Trophoblast cell (in vitro differentiated cells and primary cell): ENCODE measurements at regions not wholly inside any gene's neighbourhood (a gene's known extent, or its start where the extent isn't known, plus 50 kb on each side); places are given as distances from the start of the nearest gene placed in this dataset.

Experiments
- DNase-seq, 2 donors: peaks; one replicate each; pipeline ENCODE4 v3.0.0-alpha.2; 2016
- H2AFZ ChIP-seq: 2 replicates; pipeline ENCODE4 v1.6.1; 2013; ENCODE audit warnings: low read length, moderate library complexity, mild to moderate bottlenecking; ENCODE audit not compliant: insufficient read depth, poor library complexity
- H2AK5ac ChIP-seq: 2 replicates; pipeline ENCODE4 v1.6.1; 2013; ENCODE audit warnings: mild to moderate bottlenecking, low read length
- H2BK120ac ChIP-seq: 2 replicates; pipeline ENCODE4 v1.6.1; 2013; ENCODE audit warnings: low read length, mild to moderate bottlenecking, moderate library complexity; ENCODE audit not compliant: insufficient read depth, poor library complexity
- H2BK12ac ChIP-seq: 2 replicates; pipeline ENCODE4 v1.6.1; 2013; ENCODE audit warnings: mild to moderate bottlenecking, low read length, moderate library complexity
- H2BK5ac ChIP-seq: 2 replicates; pipeline ENCODE4 v1.6.1; 2013; ENCODE audit warnings: low read length, low read depth, moderate library complexity, mild to moderate bottlenecking; ENCODE audit not compliant: poor library complexity
- H3K14ac ChIP-seq: 2 replicates; pipeline ENCODE4 v1.6.1; 2013; ENCODE audit warnings: mild to moderate bottlenecking, low read length
- H3K18ac ChIP-seq: 2 replicates; pipeline ENCODE4 v1.6.1; 2013; ENCODE audit warnings: mild to moderate bottlenecking, low read length
- H3K23ac ChIP-seq: 2 replicates; pipeline ENCODE4 v1.6.1; 2013; ENCODE audit warnings: low read length
- H3K27ac ChIP-seq: 2 replicates; pipeline ENCODE4 v1.5.1; 2013; ENCODE audit warnings: low read depth, mild to moderate bottlenecking, inconsistent platforms, low read length, moderate library complexity
- H3K27me3 ChIP-seq: 2 replicates; pipeline ENCODE4 v1.6.1; 2013; ENCODE audit warnings: inconsistent platforms, mild to moderate bottlenecking, low read length, moderate library complexity; ENCODE audit not compliant: insufficient read depth
- H3K36me3 ChIP-seq, 2 experiments: 1 replicate in 1 of 2; 2 replicates in 1 of 2; pipeline ENCODE4 v1.6.1; 2013; ENCODE audit warnings: low read length in 2 of 2, mild to moderate bottlenecking in 2 of 2, moderate library complexity in 1 of 2; ENCODE audit not compliant: insufficient read depth in 2 of 2, control insufficient read depth in 1 of 2
- H3K4ac ChIP-seq: 2 replicates; pipeline ENCODE4 v1.6.1; 2013; ENCODE audit warnings: low read depth, mild to moderate bottlenecking, low read length, moderate library complexity
- H3K4me1 ChIP-seq, 2 experiments: 1 replicate in 1 of 2; 2 replicates in 1 of 2; pipeline ENCODE4 v1.6.1; 2013; ENCODE audit warnings: low read length in 2 of 2, mild to moderate bottlenecking in 2 of 2, moderate library complexity in 1 of 2; ENCODE audit not compliant: insufficient read depth in 2 of 2, control insufficient read depth in 1 of 2
- H3K4me2 ChIP-seq: 2 replicates; pipeline ENCODE4 v1.6.1; 2013; ENCODE audit warnings: inconsistent platforms, mild to moderate bottlenecking, low read length, moderate library complexity
- H3K4me3 ChIP-seq: 2 replicates; pipeline ENCODE4 v1.5.1; 2013; ENCODE audit warnings: mild to moderate bottlenecking, low read depth, low read length, inconsistent platforms
- H3K79me1 ChIP-seq: one replicate; pipeline ENCODE4 v1.6.1; 2013; ENCODE audit warnings: low read length
- H3K79me2 ChIP-seq: 2 replicates; pipeline ENCODE4 v1.6.1; 2013; ENCODE audit warnings: low read length, mild to moderate bottlenecking; ENCODE audit not compliant: control insufficient read depth, insufficient read depth, poor library complexity
- H3K9ac ChIP-seq: 2 replicates; pipeline ENCODE4 v1.6.1; 2013; ENCODE audit warnings: mild to moderate bottlenecking, low read length
- H3K9me3 ChIP-seq: 2 replicates; pipeline ENCODE4 v1.6.1; 2013; ENCODE audit warnings: low read depth, mild to moderate bottlenecking, control low read depth, inconsistent platforms, low read length; ENCODE audit not compliant: insufficient read depth
- H4K12ac ChIP-seq: 2 replicates; pipeline ENCODE4 v1.6.1; 2013; ENCODE audit warnings: low read depth, mild to moderate bottlenecking, low read length, moderate library complexity
- H4K8ac ChIP-seq: 2 replicates; pipeline ENCODE4 v1.6.1; 2013; ENCODE audit warnings: low read depth, mild to moderate bottlenecking, low read length, moderate library complexity
- H4K91ac ChIP-seq: one replicate; pipeline ENCODE4 v1.6.1; 2013; ENCODE audit warnings: low read depth, mild to moderate bottlenecking, low read length, moderate library complexity
- WGBS: extraction: QIAGEN DNeasy Blood & Tissue Kit; methylation state at CpG from one replicate; pipeline ENCODE4 v1.1.7; 2013; ENCODE audit warnings: missing lambda C conversion rate; ENCODE audit not compliant: insufficient read length, insufficient coverage; ENCODE audit errors: extremely low coverage; 5-methylcytosine and 5-hydroxymethylcytosine counted together

DNA sequence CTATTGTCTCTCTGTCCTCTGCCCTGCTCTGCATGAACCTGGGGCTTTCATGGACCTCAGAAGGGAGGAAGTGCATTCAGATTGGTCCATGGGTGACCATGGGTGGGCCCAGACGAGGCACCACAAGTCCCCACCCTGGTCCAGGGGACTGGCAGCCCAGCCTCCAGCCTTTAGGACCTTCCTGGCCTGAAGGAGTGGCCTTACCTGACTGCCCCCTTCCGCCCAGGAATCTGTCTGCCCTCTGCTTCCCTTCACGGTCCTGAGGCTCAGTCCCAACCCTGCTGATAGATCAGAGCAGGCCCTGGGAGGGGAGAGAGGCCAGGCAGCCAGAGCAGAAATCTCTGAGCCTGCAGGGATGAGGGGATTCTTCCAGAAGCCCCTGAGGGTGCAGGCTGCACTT, 455.4 kb downstream of the PCDH18 start:
- H3K79me1 ChIP-seq: no peaks in the 10 kb centered on the region
- H2AK5ac ChIP-seq: no peak overlapping the region
- H3K4ac ChIP-seq: no peak overlapping the region
- no peak overlapping the region for H2BK12ac ChIP-seq
- no peak overlapping the region for H3K18ac ChIP-seq
- H2BK5ac ChIP-seq: no peak overlapping the region
- no peaks in the 10 kb centered on the region for H3K79me2 ChIP-seq
- H2BK120ac ChIP-seq: no peak overlapping the region
- no CpG with 5 or more reads among the region's 3 CpGs for WGBS
- H4K91ac ChIP-seq: no peak overlapping the region
- DNase-seq: no peak
- H4K12ac ChIP-seq: no peak overlapping the region
- H3K14ac ChIP-seq: no peak overlapping the region
- no peak overlapping the region for H3K23ac ChIP-seq
- H3K27me3 ChIP-seq: no peaks in the 10 kb centered on the region
- H3K36me3 ChIP-seq: no peaks in the 10 kb centered on the region
- H3K9me3 ChIP-seq: no peaks in the 10 kb centered on the region
- H3K4me3 ChIP-seq: no peak overlapping the region
- H3K9ac ChIP-seq: no peak overlapping the region
- no peak overlapping the region for H3K27ac ChIP-seq
- H2AFZ ChIP-seq: no peak overlapping the region
- H3K4me1 ChIP-seq: no peaks in the 10 kb centered on the region
- no peak overlapping the region for H3K4me2 ChIP-seq
- no peak overlapping the region for H4K8ac ChIP-seq

- H2BK5ac ChIP-seq: no peak overlapping the region
- H3K23ac ChIP-seq: no peak overlapping the region
- DNase-seq: peak in 1 of 2 donors; percentile 27
- no peak overlapping the region for H4K12ac ChIP-seq
- no peaks in the 10 kb centered on the region for H3K9me3 ChIP-seq
- no peak overlapping the region for H2AK5ac ChIP-seq
- H3K79me2 ChIP-seq: no peaks in the 10 kb centered on the region
- no peak overlapping the region for H4K8ac ChIP-seq
- no peak overlapping the region for H3K4me2 ChIP-seq
- H3K36me3 ChIP-seq: no peaks in the 10 kb centered on the region
- H2BK120ac ChIP-seq: no peak overlapping the region
- no peak overlapping the region for H2AFZ ChIP-seq
- no peak overlapping the region for H2BK12ac ChIP-seq
- H3K14ac ChIP-seq: no peak overlapping the region
- H3K18ac ChIP-seq: no peak overlapping the region
- H4K91ac ChIP-seq: no peak overlapping the region
- no peak overlapping the region for H3K4ac ChIP-seq
- WGBS: no CpG with 5 or more reads among the region's 4 CpGs
- H3K79me1 ChIP-seq: no peaks in the 10 kb centered on the region
- H3K27me3 ChIP-seq: no peaks in the 10 kb centered on the region
- H3K4me3 ChIP-seq: no peak overlapping the region
- no peak overlapping the region for H3K27ac ChIP-seq
- no peak overlapping the region for H3K9ac ChIP-seq
- H3K4me1 ChIP-seq: no peaks in the 10 kb centered on the region
Measured at GRCh38 chr4:137075586-137075985, 456.7 kb downstream of the PCDH18 start.

DNA sequence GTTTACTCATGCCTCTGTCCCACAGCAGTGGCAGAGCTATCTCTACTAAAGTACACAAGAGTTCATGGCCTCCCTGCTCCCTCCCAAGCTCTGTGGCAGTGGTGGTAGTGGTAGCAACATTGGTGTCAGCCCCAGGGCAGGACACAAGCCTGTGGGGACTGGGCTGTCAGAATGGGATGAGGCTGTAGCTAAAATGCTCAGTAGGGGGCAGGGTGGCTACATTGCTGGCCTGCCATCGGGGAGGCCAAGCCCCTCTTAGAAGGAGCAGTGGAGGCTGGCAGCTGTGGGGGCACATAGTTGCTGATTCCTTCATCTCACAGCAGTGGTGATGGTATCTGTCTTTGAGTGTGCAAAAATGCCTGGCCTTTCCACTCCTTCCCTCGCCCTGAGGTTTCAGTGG, 461.7 kb downstream of the PCDH18 start:
- H3K36me3 ChIP-seq: peaks cover 0 to 2% of the 10 kb centered on the region in 2 experiments
- no peak overlapping the region for H2BK12ac ChIP-seq
- H3K79me1 ChIP-seq: no peaks in the 10 kb centered on the region
- H3K4ac ChIP-seq: no peak overlapping the region
- H4K91ac ChIP-seq: no peak overlapping the region
- H3K9me3 ChIP-seq: peaks cover 2% of the 10 kb centered on the region
- no peak overlapping the region for H4K8ac ChIP-seq
- H2BK5ac ChIP-seq: no peak overlapping the region
- no peak overlapping the region for H2AK5ac ChIP-seq
- DNase-seq: no peak
- H3K4me3 ChIP-seq: no peak overlapping the region
- no CpG with 5 or more reads among the region's 2 CpGs for WGBS
- no peak overlapping the region for H3K4me2 ChIP-seq
- H3K23ac ChIP-seq: no peak overlapping the region
- H2BK120ac ChIP-seq: no peak overlapping the region
- H3K27ac ChIP-seq: no peak overlapping the region
- H2AFZ ChIP-seq: no peak overlapping the region
- H3K9ac ChIP-seq: no peak overlapping the region
- no peaks in the 10 kb centered on the region for H3K79me2 ChIP-seq
- no peaks in the 10 kb centered on the region for H3K4me1 ChIP-seq
- no peak overlapping the region for H3K14ac ChIP-seq
- H3K18ac ChIP-seq: no peak overlapping the region
- no peak overlapping the region for H4K12ac ChIP-seq
- no peaks in the 10 kb centered on the region for H3K27me3 ChIP-seq

DNA sequence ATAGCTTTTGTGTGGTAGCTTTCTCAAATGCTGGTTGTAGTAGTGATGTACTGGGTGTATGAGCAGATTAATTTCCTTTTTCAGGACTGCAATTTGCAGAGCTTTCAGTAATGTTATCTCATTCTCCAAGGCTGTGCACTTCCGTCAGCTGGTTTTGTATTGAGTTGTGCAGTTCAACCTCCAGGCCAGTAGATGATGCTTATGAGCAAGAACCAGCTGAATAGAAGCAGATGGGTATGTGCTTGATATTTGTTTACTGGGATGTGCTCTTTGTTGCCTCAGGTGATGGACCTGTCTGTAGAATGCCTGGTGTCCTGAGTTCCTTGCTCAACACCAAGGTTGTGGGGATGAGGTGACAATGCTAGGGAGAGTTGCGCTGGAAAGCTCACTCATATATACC, 462.8 kb downstream of the PCDH18 start:
- H4K91ac ChIP-seq: no peak overlapping the region
- no peak overlapping the region for H2BK120ac ChIP-seq
- no peak for DNase-seq
- H3K4me3 ChIP-seq: no peak overlapping the region
- H3K14ac ChIP-seq: no peak overlapping the region
- H4K8ac ChIP-seq: no peak overlapping the region
- no peak overlapping the region for H3K9ac ChIP-seq
- H3K4me1 ChIP-seq: no peaks in the 10 kb centered on the region
- H3K18ac ChIP-seq: no peak overlapping the region
- no peaks in the 10 kb centered on the region for H3K27me3 ChIP-seq
- H3K9me3 ChIP-seq: peaks cover 2% of the 10 kb centered on the region
- H3K4me2 ChIP-seq: no peak overlapping the region
- H2AFZ ChIP-seq: no peak overlapping the region
- no peak overlapping the region for H2BK5ac ChIP-seq
- H2BK12ac ChIP-seq: no peak overlapping the region
- H3K23ac ChIP-seq: no peak overlapping the region
- no peak overlapping the region for H2AK5ac ChIP-seq
- H3K79me2 ChIP-seq: no peaks in the 10 kb centered on the region
- WGBS: no CpG with 5 or more reads among the region's 2 CpGs
- H3K4ac ChIP-seq: no peak overlapping the region
- no peak overlapping the region for H3K27ac ChIP-seq
- no peak overlapping the region for H4K12ac ChIP-seq
- peaks cover 0 to 2% of the 10 kb centered on the region in 2 experiments for H3K36me3 ChIP-seq
- H3K79me1 ChIP-seq: no peaks in the 10 kb centered on the region
